Vagina (tissue), 2 donors: ENCODE measurements at regions not wholly inside any gene's neighbourhood (a gene's known extent, or its start where the extent isn't known, plus 50 kb on each side); places are given as distances from the start of the nearest gene placed in this dataset.

ENCODE experiments used
- DNase-seq, 2 donors: peaks; one replicate each; pipeline ENCODE4 v3.0.0-alpha.2; 2017; ENCODE audit errors: extremely low spot score in 2 of 2
- H3K27ac ChIP-seq: fragments of 200-600 bp; sonication (generic); one replicate; pipeline ENCODE4 v1.5.1; 2019
- H3K27me3 ChIP-seq: fragments of 200-600 bp; sonication (generic); one replicate; pipeline ENCODE4 v1.5.1; 2019
- H3K36me3 ChIP-seq, 2 donors: fragments of 200-600 bp; sonication (generic); one replicate each; pipeline ENCODE4 v1.5.1; 2017 to 2019
- H3K4me1 ChIP-seq: fragments of 200-600 bp; sonication (generic); one replicate; pipeline ENCODE4 v1.5.1; 2019
- H3K4me3 ChIP-seq, 2 donors: fragments of 200-600 bp; sonication (generic); 1 replicate in 1 of 2; 2 replicates in 1 of 2; pipeline ENCODE4 v1.5.1; 2016 to 2019
- H3K9me3 ChIP-seq: fragments of 200-600 bp; sonication (generic); one replicate; pipeline ENCODE4 v1.5.1; 2019
- CTCF ChIP-seq, 3 experiments: fragments of 450-650 bp in 2 of 3; fragments of 200-600 bp in 1 of 3; sonication (generic) in 1 of 3; IDR thresholded peaks; one replicate each; pipeline ENCODE4 v1.5.1; 2017 to 2019; ENCODE audit warnings: antibody characterized with exemption in 3 of 3, mild to moderate bottlenecking in 2 of 3, moderate library complexity in 2 of 3
- POLR2A ChIP-seq, 2 donors: fragments of 450-650 bp; IDR thresholded peaks; one replicate each; pipeline ENCODE4 v1.6.1; 2017; ENCODE audit warnings: antibody characterized with exemption in 2 of 2, mild to moderate bottlenecking in 2 of 2, moderate library complexity in 2 of 2
- POLR2AphosphoS5 ChIP-seq, 2 donors: sonication (generic); formaldehyde crosslinking; IDR thresholded peaks; one replicate each; pipeline ENCODE4 v1.9.0; 2017; ENCODE audit warnings: antibody characterized with exemption in 2 of 2, mild to moderate bottlenecking in 2 of 2, low read depth in 1 of 2; ENCODE audit not compliant: insufficient read depth in 1 of 2
- intact Hi-C: fragments of 100-400 bp; cut with DNase I; formaldehyde crosslinking; loops from one replicate; pipeline ENCODE4 v1.15.1; 2023

GRCh38 chr18:38616306-38616705 is 1050.7 kb upstream of the CELF4 start:
- no peak overlapping the region for H3K4me3 ChIP-seq
- no peaks in the 10 kb centered on the region for H3K27me3 ChIP-seq
- DNase-seq, result no peak
- no peak overlapping the region for H3K27ac ChIP-seq
- no peaks in the 10 kb centered on the region for H3K9me3 ChIP-seq
- no peaks in the 10 kb centered on the region for H3K36me3 ChIP-seq
- intact Hi-C loops, result no loop called here
- no peaks in the 10 kb centered on the region for H3K4me1 ChIP-seq
- TF ChIP-seq POLR2AphosphoS5 (IDR thresholded peaks at IDR 0.05; ENCODE audit: insufficient read depth in 1 of 2, low read depth in 1 of 2), result no peak
- TF ChIP-seq POLR2A (IDR thresholded peaks at IDR 0.05), result no peak
- no peak for TF ChIP-seq CTCF (IDR thresholded peaks at IDR 0.05)

- intact Hi-C loops, result no loop called here
- no peak overlapping the region for H3K27ac ChIP-seq
- H3K9me3 ChIP-seq, result no peaks in the 10 kb centered on the region
These were observed 1047.3 kb upstream of the CELF4 start for GRCh38 chr18:38612904-38613303.

GRCh38 chr18:38611036-38611964 is 1045.7 kb upstream of the CELF4 start:
- Histone ChIP-seq H3K4me1 (no peaks in the 10 kb centered on the region), H3K27me3 (no peaks in the 10 kb centered on the region)
- intact Hi-C loops, result no loop called here

More at GRCh38 chr18:38612904-38613303, 1047.3 kb upstream of the CELF4 start:
- TF ChIP-seq POLR2AphosphoS5 (IDR thresholded peaks at IDR 0.05; ENCODE audit: insufficient read depth in 1 of 2, low read depth in 1 of 2) (no peak), POLR2A (IDR thresholded peaks at IDR 0.05) (no peak), CTCF (IDR thresholded peaks at IDR 0.05) (no peak)
- Histone ChIP-seq H3K4me3 (no peak overlapping the region), H3K4me1 (no peaks in the 10 kb centered on the region), H3K27me3 (no peaks in the 10 kb centered on the region), H3K36me3 (no peaks in the 10 kb centered on the region)
- DNase-seq, result no peak

GRCh38 chr18:38606841-38607240 is 1041.2 kb upstream of the CELF4 start:
- intact Hi-C loops, result no loop called here
- TF ChIP-seq POLR2A (IDR thresholded peaks at IDR 0.05) (no peak), CTCF (IDR thresholded peaks at IDR 0.05) (no peak), POLR2AphosphoS5 (IDR thresholded peaks at IDR 0.05; ENCODE audit: insufficient read depth in 1 of 2, low read depth in 1 of 2) (no peak)
- no peaks in the 10 kb centered on the region for H3K36me3 ChIP-seq
- DNase-seq, result no peak
- H3K27ac ChIP-seq, result no peak overlapping the region
- no peak overlapping the region for H3K4me3 ChIP-seq
- H3K9me3 ChIP-seq, result no peaks in the 10 kb centered on the region
- H3K4me1 ChIP-seq, result no peaks in the 10 kb centered on the region
- no peaks in the 10 kb centered on the region for H3K27me3 ChIP-seq

More at GRCh38 chr18:38611036-38611964, 1045.7 kb upstream of the CELF4 start:
- H3K27ac ChIP-seq, result no peak overlapping the region
- H3K36me3 ChIP-seq, result no peaks in the 10 kb centered on the region
- TF ChIP-seq POLR2A (IDR thresholded peaks at IDR 0.05), result no peak
- no peak for DNase-seq
- H3K4me3 ChIP-seq, result no peak overlapping the region
- H3K9me3 ChIP-seq, result no peaks in the 10 kb centered on the region

GRCh38 chr18:38602341-38602740 is 1036.7 kb upstream of the CELF4 start:
- H3K27me3 ChIP-seq, result no peaks in the 10 kb centered on the region
- DNase-seq, result no peak
- H3K9me3 ChIP-seq, result no peaks in the 10 kb centered on the region
- no peaks in the 10 kb centered on the region for H3K36me3 ChIP-seq
- H3K27ac ChIP-seq, result no peak overlapping the region
- intact Hi-C loops, result no loop called here
- no peak for TF ChIP-seq CTCF (IDR thresholded peaks at IDR 0.05)
- TF ChIP-seq POLR2AphosphoS5 (IDR thresholded peaks at IDR 0.05; ENCODE audit: insufficient read depth in 1 of 2, low read depth in 1 of 2), result no peak
- TF ChIP-seq POLR2A (IDR thresholded peaks at IDR 0.05), result no peak
- H3K4me1 ChIP-seq, result no peaks in the 10 kb centered on the region
- no peak overlapping the region for H3K4me3 ChIP-seq
